Kidney tubule cell (primary cell): ENCODE measurements at regions not wholly inside any gene's neighbourhood (a gene's known extent, or its start where the extent isn't known, plus 50 kb on each side); places are given as distances from the start of the nearest gene placed in this dataset.
A peak's percentile ranks its signal among the peaks of the same experiment; 100 is the strongest.

ENCODE experiments used
- DNase-seq: peaks from one replicate; pipeline ENCODE4 v3.0.0-alpha.2; 2018; ENCODE audit warnings: low spot score

GRCh38 chr4:154088741-154089140, 299.9 kb upstream of the SFRP2 start:
- no peak for DNase-seq

GRCh38 chr4:154086247-154086646, 297.4 kb upstream of the SFRP2 start:
- peak; percentile 54 for DNase-seq

- peak; percentile 80 for DNase-seq
These were observed 296.0 kb upstream of the SFRP2 start for GRCh38 chr4:154084864-154085263.

GRCh38 chr4:154082760-154083535, 294.1 kb upstream of the SFRP2 start:
- DNase-seq = peak; percentile 80

GRCh38 chr4:154081391-154081790, 292.5 kb upstream of the SFRP2 start:
- DNase-seq = no peak

- DNase-seq = no peak
These were observed 289.8 kb upstream of the SFRP2 start for GRCh38 chr4:154078504-154079350.

- peak; percentile 43 for DNase-seq
These were observed 288.0 kb upstream of the SFRP2 start for GRCh38 chr4:154076921-154077320.

GRCh38 chr4:154073107-154073822, 284.4 kb upstream of the SFRP2 start:
- peak; percentile 91 for DNase-seq

GRCh38 chr4:154067786-154068185, 278.9 kb upstream of the SFRP2 start:
- no peak for DNase-seq

GRCh38 chr4:154065368-154065767, 276.5 kb upstream of the SFRP2 start:
- no peak for DNase-seq

- DNase-seq = no peak
These were observed 275.4 kb upstream of the SFRP2 start for GRCh38 chr4:154064244-154064643.

GRCh38 chr4:154049457-154050181, 260.7 kb upstream of the SFRP2 start:
- DNase-seq = no peak

- DNase-seq = no peak
These were observed 258.9 kb upstream of the SFRP2 start for GRCh38 chr4:154047733-154048132.

GRCh38 chr4:154044742-154045485, 256.0 kb upstream of the SFRP2 start:
- no peak for DNase-seq

GRCh38 chr4:154044108-154044531, 255.2 kb upstream of the SFRP2 start:
- DNase-seq = no peak

GRCh38 chr4:154041640-154042039, 252.8 kb upstream of the SFRP2 start:
- no peak for DNase-seq

- no peak for DNase-seq
These were observed 250.8 kb upstream of the SFRP2 start for GRCh38 chr4:154039435-154040343.

GRCh38 chr4:154036856-154037255, 248.0 kb upstream of the SFRP2 start:
- no peak for DNase-seq

GRCh38 chr4:154035341-154035740, 246.5 kb upstream of the SFRP2 start:
- DNase-seq = no peak

- no peak for DNase-seq
These were observed 245.0 kb upstream of the SFRP2 start for GRCh38 chr4:154033921-154034320.
